ENCODE measurements at regions not wholly inside any gene's neighbourhood (a gene's known extent, or its start where the extent isn't known, plus 50 kb on each side); places are given as distances from the start of the nearest gene placed in this dataset.

DNA sequence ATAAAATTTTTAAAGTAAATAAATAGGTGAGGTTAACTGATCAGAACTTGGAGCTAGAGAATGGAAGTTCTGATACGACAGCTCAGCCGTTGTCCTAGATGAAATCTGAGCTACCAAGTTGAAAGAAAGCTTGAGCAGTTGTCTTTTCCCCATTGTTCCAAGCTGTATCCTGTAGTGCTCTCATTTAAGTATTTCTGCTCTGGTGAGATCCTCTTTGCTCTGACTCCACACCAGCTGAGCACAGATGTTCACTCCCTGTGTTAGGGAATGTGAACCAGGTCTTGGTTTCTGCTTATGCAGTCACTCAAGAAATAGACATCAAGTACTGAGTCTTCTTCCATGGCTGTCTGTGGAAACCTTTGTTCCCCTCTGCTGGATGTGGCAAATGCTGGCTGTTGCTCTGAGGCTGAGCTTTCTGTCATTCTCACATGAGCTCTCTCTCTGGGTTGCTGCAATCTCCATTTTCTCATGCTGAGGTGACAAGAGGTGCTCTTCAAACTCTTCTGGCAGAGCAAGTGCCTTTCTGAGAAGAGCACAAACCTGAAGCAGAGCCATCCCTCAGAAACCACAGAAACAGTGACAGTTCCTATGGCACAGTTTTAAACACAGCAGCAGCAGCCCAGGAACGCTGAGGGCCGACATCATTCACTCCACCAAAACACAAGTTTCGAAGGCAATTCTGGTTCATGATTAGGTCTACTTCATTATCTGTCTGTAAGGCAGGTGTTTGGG is 194.1 kb downstream of the SP3 start:
- Histone ChIP-seq H3K79me2 (ENCODE audit: control insufficient read depth, low read length) (no peaks in the 10 kb centered on the region), H3F3A (ENCODE audit: control insufficient read depth, insufficient read depth) (no peaks in the 10 kb centered on the region), H3K4me1 (ENCODE audit: control insufficient read depth, low read length) (no peaks in the 10 kb centered on the region), H4K20me1 (ENCODE audit: control insufficient read depth, insufficient read depth, low read depth, low read length) (no peaks in the 10 kb centered on the region), H3K4me2 (ENCODE audit: low read length) (no peak overlapping the region), H3K9me2 (replicated peaks; ENCODE audit: control insufficient read depth, low read length) (no peaks in the 10 kb centered on the region), H3K4me3 (ENCODE audit: low read length) (no peak overlapping the region), H3K36me3 (ENCODE audit: control insufficient read depth, low read length) (no peaks in the 10 kb centered on the region), H3K9me3 (ENCODE audit: control insufficient read depth, insufficient read depth, low read length) (no peaks in the 10 kb centered on the region), H3K27ac (ENCODE audit: low read depth, low read length) (no peak overlapping the region), H3K27me3 (ENCODE audit: control insufficient read depth, low read length) (no peaks in the 10 kb centered on the region)
- TF ChIP-seq EZH2phosphoT487 (IDR thresholded peaks at IDR 0.05; ENCODE audit: borderline replicate concordance, low read length), result no peak
- TF ChIP-seq, protein P1, sequence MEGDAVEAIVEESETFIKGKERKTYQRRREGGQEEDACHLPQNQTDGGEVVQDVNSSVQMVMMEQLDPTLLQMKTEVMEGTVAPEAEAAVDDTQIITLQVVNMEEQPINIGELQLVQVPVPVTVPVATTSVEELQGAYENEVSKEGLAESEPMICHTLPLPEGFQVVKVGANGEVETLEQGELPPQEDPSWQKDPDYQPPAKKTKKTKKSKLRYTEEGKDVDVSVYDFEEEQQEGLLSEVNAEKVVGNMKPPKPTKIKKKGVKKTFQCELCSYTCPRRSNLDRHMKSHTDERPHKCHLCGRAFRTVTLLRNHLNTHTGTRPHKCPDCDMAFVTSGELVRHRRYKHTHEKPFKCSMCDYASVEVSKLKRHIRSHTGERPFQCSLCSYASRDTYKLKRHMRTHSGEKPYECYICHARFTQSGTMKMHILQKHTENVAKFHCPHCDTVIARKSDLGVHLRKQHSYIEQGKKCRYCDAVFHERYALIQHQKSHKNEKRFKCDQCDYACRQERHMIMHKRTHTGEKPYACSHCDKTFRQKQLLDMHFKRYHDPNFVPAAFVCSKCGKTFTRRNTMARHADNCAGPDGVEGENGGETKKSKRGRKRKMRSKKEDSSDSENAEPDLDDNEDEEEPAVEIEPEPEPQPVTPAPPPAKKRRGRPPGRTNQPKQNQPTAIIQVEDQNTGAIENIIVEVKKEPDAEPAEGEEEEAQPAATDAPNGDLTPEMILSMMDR (IDR thresholded peaks at IDR 0.05; ENCODE audit: low read depth, low read length, poor library complexity, severe bottlenecking), result no peak

DNA sequence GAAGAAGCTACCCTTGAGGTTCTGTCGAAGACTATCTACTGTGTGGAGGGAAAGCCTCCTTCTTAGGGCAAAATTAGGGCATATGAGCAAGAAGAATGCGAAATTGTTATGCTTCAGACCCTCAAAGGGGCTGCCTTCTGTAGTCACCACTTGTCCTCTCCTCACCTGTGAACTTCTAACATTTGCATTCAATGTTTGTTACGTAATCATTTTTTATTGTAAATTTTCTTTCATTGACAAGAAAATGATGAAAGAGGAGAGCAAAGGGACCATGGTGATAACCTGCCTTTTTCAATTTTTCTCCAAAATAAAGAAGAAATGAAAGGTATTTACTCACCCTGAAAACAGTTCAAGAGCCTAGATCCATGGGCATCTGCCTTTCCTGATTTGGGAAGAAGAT is 193.0 kb downstream of the SP3 start:
- Histone ChIP-seq H3K4me3 (ENCODE audit: low read length) (no peak overlapping the region), H3K36me3 (ENCODE audit: control insufficient read depth, low read length) (no peaks in the 10 kb centered on the region), H3K27me3 (ENCODE audit: control insufficient read depth, low read length) (no peaks in the 10 kb centered on the region), H3K9me2 (replicated peaks; ENCODE audit: control insufficient read depth, low read length) (no peaks in the 10 kb centered on the region), H3K4me2 (ENCODE audit: low read length) (no peak overlapping the region), H3K4me1 (ENCODE audit: control insufficient read depth, low read length) (no peaks in the 10 kb centered on the region), H3K27ac (ENCODE audit: low read depth, low read length) (no peak overlapping the region), H3F3A (ENCODE audit: control insufficient read depth, insufficient read depth) (no peaks in the 10 kb centered on the region), H3K9me3 (ENCODE audit: control insufficient read depth, insufficient read depth, low read length) (no peaks in the 10 kb centered on the region), H4K20me1 (ENCODE audit: control insufficient read depth, insufficient read depth, low read depth, low read length) (no peaks in the 10 kb centered on the region), H3K79me2 (ENCODE audit: control insufficient read depth, low read length) (no peaks in the 10 kb centered on the region)
- TF ChIP-seq, protein P1 (IDR thresholded peaks at IDR 0.05; ENCODE audit: low read depth, low read length, poor library complexity, severe bottlenecking), result no peak
- TF ChIP-seq EZH2phosphoT487 (IDR thresholded peaks at IDR 0.05; ENCODE audit: borderline replicate concordance, low read length), result no peak

DNA sequence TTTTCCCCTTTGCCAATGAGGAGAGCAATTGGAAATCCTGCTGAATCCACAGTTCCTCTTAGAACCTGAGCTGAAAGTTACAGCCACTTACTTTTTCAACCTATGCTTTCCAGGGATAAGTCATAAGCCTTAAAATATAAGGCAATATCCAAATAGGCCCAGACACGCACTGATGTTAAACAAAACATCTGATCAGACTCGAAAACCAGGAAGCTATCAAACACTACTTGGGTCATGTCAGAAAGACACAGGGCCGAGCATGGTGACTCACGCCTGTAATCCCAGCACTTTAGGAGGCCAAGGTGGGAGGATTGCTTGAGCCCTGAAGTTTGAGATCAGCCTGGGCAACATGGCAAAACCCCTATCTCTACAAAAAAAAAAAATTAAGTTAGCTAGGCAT is 192.1 kb downstream of the SP3 start:
- Histone ChIP-seq H3K4me2 (ENCODE audit: low read length) (no peak overlapping the region), H3F3A (ENCODE audit: control insufficient read depth, insufficient read depth) (no peaks in the 10 kb centered on the region), H3K27ac (ENCODE audit: low read depth, low read length) (no peak overlapping the region), H4K20me1 (ENCODE audit: control insufficient read depth, insufficient read depth, low read depth, low read length) (no peaks in the 10 kb centered on the region), H3K36me3 (ENCODE audit: control insufficient read depth, low read length) (no peaks in the 10 kb centered on the region), H3K9me3 (ENCODE audit: control insufficient read depth, insufficient read depth, low read length) (no peaks in the 10 kb centered on the region), H3K4me3 (ENCODE audit: low read length) (no peak overlapping the region), H3K4me1 (ENCODE audit: control insufficient read depth, low read length) (no peaks in the 10 kb centered on the region), H3K27me3 (ENCODE audit: control insufficient read depth, low read length) (no peaks in the 10 kb centered on the region), H3K79me2 (ENCODE audit: control insufficient read depth, low read length) (no peaks in the 10 kb centered on the region), H3K9me2 (replicated peaks; ENCODE audit: control insufficient read depth, low read length) (no peaks in the 10 kb centered on the region)
- no peak for TF ChIP-seq EZH2phosphoT487 (IDR thresholded peaks at IDR 0.05; ENCODE audit: borderline replicate concordance, low read length)
- TF ChIP-seq, protein P1 (IDR thresholded peaks at IDR 0.05; ENCODE audit: low read depth, low read length, poor library complexity, severe bottlenecking), result no peak
